SK-N-MC (cell line): ENCODE measurements at regions not wholly inside any gene's neighbourhood (a gene's known extent, or its start where the extent isn't known, plus 50 kb on each side); places are given as distances from the start of the nearest gene placed in this dataset.

Experiments
- EZH2 ChIP-seq: fragments of 200-600 bp; sonication (generic); IDR thresholded peaks from one replicate; pipeline ENCODE4 v1.6.1; 2017; ENCODE audit warnings: antibody characterized with exemption
- FOXP2 ChIP-seq: optimal IDR thresholded peaks from 2 replicates; pipeline ENCODE3; 2011; ENCODE audit warnings: mild to moderate bottlenecking, moderate library complexity; ENCODE audit not compliant: insufficient read depth; ENCODE audit errors: extremely low read length, control extremely low read depth
- POLR2AphosphoS5 ChIP-seq: IDR thresholded peaks from 2 replicates; pipeline ENCODE4 v1.6.1; 2012; ENCODE audit warnings: mild to moderate bottlenecking, low read depth, low read length, borderline replicate concordance

DNA sequence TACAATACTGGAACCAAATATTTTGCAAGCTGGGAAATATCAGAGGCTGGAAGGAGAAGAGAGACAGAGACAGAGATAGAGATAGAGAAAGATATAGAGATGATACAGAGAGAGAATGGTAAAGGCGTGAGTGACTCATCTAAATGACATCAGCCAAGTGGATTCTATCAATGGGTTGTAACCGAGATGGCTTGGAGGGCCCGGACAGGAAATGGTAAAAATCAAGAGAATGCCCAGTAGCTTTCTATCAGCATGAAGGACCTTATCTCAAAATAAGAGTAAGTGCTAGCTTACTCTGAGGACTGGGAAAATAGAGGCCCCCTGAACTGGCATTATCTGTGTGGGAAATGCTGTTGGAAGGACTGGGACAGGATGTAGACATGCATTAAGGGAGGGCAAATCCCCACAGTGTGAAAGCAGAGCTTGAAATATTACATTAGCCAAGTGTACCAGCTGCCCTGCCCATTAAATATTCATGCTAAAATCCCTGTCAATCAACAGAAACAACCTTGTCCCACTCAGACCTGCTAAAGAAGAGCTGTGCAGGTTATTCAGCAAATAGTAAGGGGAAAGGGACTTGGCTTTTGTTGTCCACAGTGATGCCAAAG is 76.6 kb upstream of the ZNF644 start:
- TF ChIP-seq POLR2AphosphoS5 (no peak), EZH2 (no peak), FOXP2 (no peak)
